Activated CD8-positive, alpha-beta T cell treated with anti-CD3 and anti-CD28 coated beads, Interleukin-2, amount 10 ng/mL, durations not matched to agents 7 days and 5 days (primary cell): ENCODE measurements at regions not wholly inside any gene's neighbourhood (a gene's known extent, or its start where the extent isn't known, plus 50 kb on each side); places are given as distances from the start of the nearest gene placed in this dataset.
"Not testable (repeated sequence)": the region's sequence is repeated elsewhere in the genome, so short reads cannot be mapped to it uniquely, and the experiment has no call there.

Experiments used
- ATAC-seq: fragments of 150-1000 bp; cut with Tn5 transposase; one replicate; pipeline ENCODE4 v1.10.0; 2021; ENCODE audit warnings: moderate library complexity
- CTCF ChIA-PET: fragments of 350-600 bp; sonication (Branson Sonifier 250); formaldehyde crosslinking; loops from one replicate; lab custom pipeline; 2021; ENCODE audit warnings: antibody characterized with exemption; lab: Charles Lee
- POLR2A ChIA-PET: fragments of 350-600 bp; sonication (Branson Sonifier 250); formaldehyde crosslinking; loops from one replicate; lab custom pipeline; 2021; ENCODE audit warnings: antibody characterized with exemption; lab: Charles Lee
- DNase-seq: peaks from one replicate; pipeline ENCODE4 v3.0.0-alpha.2; 2020
- H3K27ac Mint-ChIP-seq: one replicate; pipeline ENCODE4 v1.8.0; 2021; ENCODE audit warnings: mild to moderate bottlenecking, mixed read lengths
- H3K27me3 Mint-ChIP-seq: one replicate; pipeline ENCODE4 v1.8.0; 2021; ENCODE audit warnings: low read depth, mixed read lengths
- H3K36me3 Mint-ChIP-seq: one replicate; pipeline ENCODE4 v1.8.0; 2021; ENCODE audit warnings: low read depth, mixed read lengths
- H3K4me1 Mint-ChIP-seq: one replicate; pipeline ENCODE4 v1.8.0; 2021; ENCODE audit warnings: low read depth, mixed read lengths
- H3K4me3 Mint-ChIP-seq: one replicate; pipeline ENCODE4 v1.8.0; 2021; ENCODE audit warnings: mild to moderate bottlenecking, mixed read lengths
- H3K9me3 Mint-ChIP-seq: one replicate; pipeline ENCODE4 v1.8.0; 2022; ENCODE audit warnings: mixed read lengths; ENCODE audit not compliant: insufficient read depth

GRCh38 chr9:40926404-40927259, 201.8 kb downstream of the FOXD4L6 start:
- ATAC-seq = no peak
- POLR2A ChIA-PET = no interaction called here
- H3K9me3 Mint-ChIP-seq = peaks cover 49% of the 10 kb centered on the region

GRCh38 chr9:40925149-40925548, 203.3 kb downstream of the FOXD4L6 start:
- no peak for ATAC-seq
- Mint-ChIP-seq H3K9me3 (peaks cover 49% of the 10 kb centered on the region), H3K27me3 (no peaks in the 10 kb centered on the region), H3K36me3 (no peaks in the 10 kb centered on the region), H3K4me3 (no peak overlapping the region), H3K27ac (no peak overlapping the region), H3K4me1 (no peaks in the 10 kb centered on the region)
- DNase-seq = no peak
- POLR2A ChIA-PET = no interaction called here
- CTCF ChIA-PET = no interaction called here

More at GRCh38 chr9:40926404-40927259, 201.8 kb downstream of the FOXD4L6 start:
- Mint-ChIP-seq H3K4me3 (no peak overlapping the region), H3K36me3 (no peaks in the 10 kb centered on the region), H3K27me3 (no peaks in the 10 kb centered on the region), H3K4me1 (no peaks in the 10 kb centered on the region), H3K27ac (no peak overlapping the region)
- CTCF ChIA-PET = no interaction called here
- no peak for DNase-seq

- ATAC-seq, POLR2A ChIA-PET, CTCF ChIA-PET, DNase-seq, H3K4me3 Mint-ChIP-seq, H3K4me1 Mint-ChIP-seq, H3K36me3 Mint-ChIP-seq, H3K27me3 Mint-ChIP-seq, H3K27ac Mint-ChIP-seq: not testable (repeated sequence)
- H3K9me3 Mint-ChIP-seq = peaks cover 52% of the 10 kb centered on the region
Measured at GRCh38 chr9:40916399-40916783, 212.1 kb downstream of the FOXD4L6 start.

GRCh38 chr9:40915660-40916398, 212.7 kb downstream of the FOXD4L6 start:
- DNase-seq, H3K36me3 Mint-ChIP-seq, H3K4me1 Mint-ChIP-seq, CTCF ChIA-PET, H3K4me3 Mint-ChIP-seq, H3K27me3 Mint-ChIP-seq, H3K27ac Mint-ChIP-seq, POLR2A ChIA-PET, ATAC-seq: not testable (repeated sequence)
- H3K9me3 Mint-ChIP-seq = peaks cover 52% of the 10 kb centered on the region

GRCh38 chr9:40914772-40915659, 213.5 kb downstream of the FOXD4L6 start:
- H3K4me1 Mint-ChIP-seq = no peaks in the 10 kb centered on the region
- no peak overlapping the region for H3K4me3 Mint-ChIP-seq
- H3K36me3 Mint-ChIP-seq = peaks cover 5% of the 10 kb centered on the region
- CTCF ChIA-PET = no interaction called here
- no peaks in the 10 kb centered on the region for H3K27me3 Mint-ChIP-seq
- POLR2A ChIA-PET = no interaction called here
- H3K9me3 Mint-ChIP-seq = peaks cover 52% of the 10 kb centered on the region
- ATAC-seq (no peak), DNase-seq (no peak)
- no peak overlapping the region for H3K27ac Mint-ChIP-seq

- no peak for DNase-seq
- no peaks in the 10 kb centered on the region for H3K27me3 Mint-ChIP-seq
- H3K4me1 Mint-ChIP-seq = no peaks in the 10 kb centered on the region
- peaks cover 5% of the 10 kb centered on the region for H3K36me3 Mint-ChIP-seq
- ChIA-PET POLR2A (no interaction called here), CTCF (no interaction called here)
- H3K9me3 Mint-ChIP-seq = peaks cover 48% of the 10 kb centered on the region
- H3K4me3 Mint-ChIP-seq = no peak overlapping the region
- no peak for ATAC-seq
- no peak overlapping the region for H3K27ac Mint-ChIP-seq
Measured at GRCh38 chr9:40913928-40914673, 214.4 kb downstream of the FOXD4L6 start.

- no peak for ATAC-seq
- no peaks in the 10 kb centered on the region for H3K27me3 Mint-ChIP-seq
- H3K36me3 Mint-ChIP-seq = peaks cover 5% of the 10 kb centered on the region
- H3K4me3 Mint-ChIP-seq = no peak overlapping the region
- ChIA-PET POLR2A (no interaction called here), CTCF (no interaction called here)
- no peak for DNase-seq
- no peak overlapping the region for H3K27ac Mint-ChIP-seq
- H3K9me3 Mint-ChIP-seq = peaks cover 49% of the 10 kb centered on the region
- H3K4me1 Mint-ChIP-seq = no peaks in the 10 kb centered on the region
Measured at GRCh38 chr9:40913096-40913719, 215.3 kb downstream of the FOXD4L6 start.

- H3K27ac Mint-ChIP-seq, H3K4me3 Mint-ChIP-seq, H3K4me1 Mint-ChIP-seq, H3K36me3 Mint-ChIP-seq, H3K27me3 Mint-ChIP-seq, POLR2A ChIA-PET, DNase-seq, ATAC-seq, CTCF ChIA-PET: not testable (repeated sequence)
- peaks cover 55% of the 10 kb centered on the region for H3K9me3 Mint-ChIP-seq
Measured at GRCh38 chr9:40912679-40913078, 215.8 kb downstream of the FOXD4L6 start.

- DNase-seq (no peak), ATAC-seq (no peak)
- Mint-ChIP-seq H3K36me3 (peaks cover 5% of the 10 kb centered on the region), H3K4me1 (no peaks in the 10 kb centered on the region), H3K9me3 (peaks cover 52% of the 10 kb centered on the region), H3K27ac (no peak overlapping the region), H3K27me3 (no peaks in the 10 kb centered on the region), H3K4me3 (no peak overlapping the region)
- ChIA-PET POLR2A (no interaction called here), CTCF (no interaction called here)
Measured at GRCh38 chr9:40911647-40912046, 216.8 kb downstream of the FOXD4L6 start.

- H3K27ac Mint-ChIP-seq, H3K4me3 Mint-ChIP-seq, CTCF ChIA-PET, H3K36me3 Mint-ChIP-seq, DNase-seq, H3K4me1 Mint-ChIP-seq, POLR2A ChIA-PET, H3K27me3 Mint-ChIP-seq, ATAC-seq: not testable (repeated sequence)
- peaks cover 49% of the 10 kb centered on the region for H3K9me3 Mint-ChIP-seq
Measured at GRCh38 chr9:40910995-40911394, 217.5 kb downstream of the FOXD4L6 start.

- DNase-seq (no peak), ATAC-seq (no peak)
- Mint-ChIP-seq H3K9me3 (peaks cover 44% of the 10 kb centered on the region), H3K27ac (no peak overlapping the region), H3K4me1 (no peaks in the 10 kb centered on the region), H3K4me3 (no peak overlapping the region), H3K27me3 (no peaks in the 10 kb centered on the region), H3K36me3 (peaks cover 1% of the 10 kb centered on the region)
- POLR2A ChIA-PET = no interaction called here
- CTCF ChIA-PET = no interaction called here
Measured at GRCh38 chr9:40909821-40910220, 218.7 kb downstream of the FOXD4L6 start.
